Right lobe of liver (tissue), 6 donors: ENCODE measurements at regions not wholly inside any gene's neighbourhood (a gene's known extent, or its start where the extent isn't known, plus 50 kb on each side); places are given as distances from the start of the nearest gene placed in this dataset.

ENCODE experiments used
- ATAC-seq, 4 donors: fragments of 200-7000 bp; cut with Tn5 transposase; one replicate each; pipeline ENCODE4 v1.9.1; 2020; ENCODE audit warnings: mild to moderate bottlenecking in 4 of 4, moderate library complexity in 4 of 4
- DNase-seq, 3 donors: peaks; one replicate each; pipeline ENCODE4 v3.0.0-alpha.2; 2020
- H3K27ac ChIP-seq, 3 donors: fragments of 200-600 bp; one replicate each; pipeline ENCODE4 v1.8.0; 2022
- H3K27me3 ChIP-seq, 2 donors: fragments of 200-600 bp; one replicate each; pipeline ENCODE4 v1.8.0; 2022
- H3K36me3 ChIP-seq, 4 donors: fragments of 200-600 bp; sonication (generic) in 1 of 4; one replicate each; pipeline versions ENCODE4 v1.5.1 to v1.8.0; 2017 to 2022; ENCODE audit warnings: control low read depth in 1 of 4
- H3K4me1 ChIP-seq, 4 donors: fragments of 200-600 bp; sonication (generic) in 1 of 4; one replicate each; pipeline versions ENCODE4 v1.5.1 to v1.8.0; 2017 to 2022; ENCODE audit warnings: control low read depth in 1 of 4
- H3K4me3 ChIP-seq, 3 donors: fragments of 200-600 bp; one replicate each; pipeline ENCODE4 v1.8.0; 2022
- H3K9me3 ChIP-seq, 4 donors: fragments of 200-600 bp; sonication (generic) in 1 of 4; one replicate each; pipeline versions ENCODE4 v1.5.1 to v1.8.0; 2017 to 2022; ENCODE audit warnings: control low read depth in 1 of 4
- POLR2A ChIP-seq: fragments of 450-650 bp; IDR thresholded peaks from one replicate; pipeline ENCODE4 v1.6.1; 2017; ENCODE audit warnings: antibody characterized with exemption, mild to moderate bottlenecking
- WGBS: methylation state at CpG from one replicate; pipeline ENCODE4 v1.1.6; 2018; ENCODE audit warnings: low coverage, low lambda C conversion rate; ENCODE audit not compliant: insufficient coverage; ENCODE audit errors: missing lambda C conversion rate; 5-methylcytosine and 5-hydroxymethylcytosine counted together
- intact Hi-C, 2 donors: fragments of 100-400 bp; cut with DNase I; formaldehyde crosslinking; loops; one replicate each; pipeline versions ENCODE4 v1.11.2 to v1.14.1; 2022
- TF ChIP-seq, protein P1 (sequence below), 4 donors: fragments of 200-600 bp in 3 of 4; fragments of 450-650 bp in 1 of 4; IDR thresholded peaks; one replicate each; pipeline versions ENCODE4 v1.5.1 to v1.8.0; 2016 to 2022; ENCODE audit warnings: antibody characterized with exemption in 4 of 4, mild to moderate bottlenecking in 2 of 4
- donor health status: DM: no; HTN: yes; CAD: no.
- donor health status: DM: no; HTN: no; CAD: no.
- donor health status: DM: no; HTN: no; CAD: no.
- donor health status: DM: no; HTN: yes; CAD: no.
- donor health status: DM: no; HTN: yes; CAD: no.

- Histone ChIP-seq H3K27me3 (no peaks in the 10 kb centered on the region), H3K4me1 (no peaks in the 10 kb centered on the region), H3K36me3 (no peaks in the 10 kb centered on the region), H3K4me3 (no peak overlapping the region), H3K27ac (no peak overlapping the region), H3K9me3 (no peaks in the 10 kb centered on the region)
- WGBS: 52% methylated on average over 3 of the region's 4 CpGs
- no peak for ATAC-seq
- DNase-seq: no peak
- TF ChIP-seq, protein P1, sequence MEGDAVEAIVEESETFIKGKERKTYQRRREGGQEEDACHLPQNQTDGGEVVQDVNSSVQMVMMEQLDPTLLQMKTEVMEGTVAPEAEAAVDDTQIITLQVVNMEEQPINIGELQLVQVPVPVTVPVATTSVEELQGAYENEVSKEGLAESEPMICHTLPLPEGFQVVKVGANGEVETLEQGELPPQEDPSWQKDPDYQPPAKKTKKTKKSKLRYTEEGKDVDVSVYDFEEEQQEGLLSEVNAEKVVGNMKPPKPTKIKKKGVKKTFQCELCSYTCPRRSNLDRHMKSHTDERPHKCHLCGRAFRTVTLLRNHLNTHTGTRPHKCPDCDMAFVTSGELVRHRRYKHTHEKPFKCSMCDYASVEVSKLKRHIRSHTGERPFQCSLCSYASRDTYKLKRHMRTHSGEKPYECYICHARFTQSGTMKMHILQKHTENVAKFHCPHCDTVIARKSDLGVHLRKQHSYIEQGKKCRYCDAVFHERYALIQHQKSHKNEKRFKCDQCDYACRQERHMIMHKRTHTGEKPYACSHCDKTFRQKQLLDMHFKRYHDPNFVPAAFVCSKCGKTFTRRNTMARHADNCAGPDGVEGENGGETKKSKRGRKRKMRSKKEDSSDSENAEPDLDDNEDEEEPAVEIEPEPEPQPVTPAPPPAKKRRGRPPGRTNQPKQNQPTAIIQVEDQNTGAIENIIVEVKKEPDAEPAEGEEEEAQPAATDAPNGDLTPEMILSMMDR (IDR thresholded peaks at IDR 0.05): no peak
- TF ChIP-seq POLR2A: no peak
- intact Hi-C loops: no loop called here
Measured at GRCh38 chr16:64711026-64711425, 410.8 kb downstream of the CDH11 start.

DNA sequence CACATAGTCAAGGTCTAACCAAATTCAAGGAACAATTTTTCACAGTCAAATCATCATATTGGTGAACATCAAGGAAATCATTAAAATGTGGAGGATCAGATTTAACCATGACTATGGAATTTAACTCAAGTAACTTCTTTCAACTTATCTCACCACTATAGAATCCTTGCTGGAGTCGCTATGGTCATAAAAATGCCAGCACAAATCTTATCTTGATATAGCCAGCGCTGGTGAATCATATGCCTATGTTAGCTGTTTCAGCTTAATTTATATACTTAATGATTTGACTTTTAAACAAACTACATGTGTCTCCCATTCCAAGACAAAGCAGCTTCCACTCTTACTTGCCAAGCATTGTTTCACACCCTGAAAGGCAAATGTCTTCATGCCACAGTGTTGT is 416.4 kb downstream of the CDH11 start:
- Histone ChIP-seq H3K4me3 (no peak overlapping the region), H3K27ac (no peak overlapping the region), H3K9me3 (no peaks in the 10 kb centered on the region), H3K36me3 (no peaks in the 10 kb centered on the region), H3K27me3 (no peaks in the 10 kb centered on the region), H3K4me1 (no peaks in the 10 kb centered on the region)
- DNase-seq: no peak
- no peak for ATAC-seq
- intact Hi-C loops: no loop called here
- WGBS: 33% methylated on average over 2 of the region's 2 CpGs
- TF ChIP-seq POLR2A: no peak
- TF ChIP-seq, protein P1 (IDR thresholded peaks at IDR 0.05): no peak

DNA sequence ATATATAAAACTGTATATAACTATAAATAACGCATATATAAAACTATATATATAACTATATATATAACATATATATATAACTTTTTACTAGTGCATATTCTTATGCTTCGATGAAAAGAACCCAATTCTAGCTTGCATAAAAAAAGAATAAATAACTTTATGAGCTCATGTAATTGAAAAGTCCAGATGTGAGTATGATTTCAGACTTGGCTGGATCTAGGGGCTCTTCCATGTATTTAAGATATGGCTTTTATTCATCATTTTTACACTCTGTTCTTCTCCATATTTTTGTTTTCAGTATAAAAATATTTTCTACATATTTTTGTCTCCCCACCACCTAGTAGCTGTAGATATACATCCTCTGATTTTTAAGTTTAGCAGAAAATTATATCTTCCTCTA is 417.5 kb downstream of the CDH11 start:
- Histone ChIP-seq H3K4me3 (no peak overlapping the region), H3K27me3 (no peaks in the 10 kb centered on the region), H3K27ac (no peak overlapping the region), H3K36me3 (no peaks in the 10 kb centered on the region), H3K4me1 (no peaks in the 10 kb centered on the region), H3K9me3 (no peaks in the 10 kb centered on the region)
- DNase-seq: no peak
- no peak for ATAC-seq
- TF ChIP-seq, protein P1 (IDR thresholded peaks at IDR 0.05): no peak
- no peak for TF ChIP-seq POLR2A
- intact Hi-C loops: no loop called here
- whole genome bisulfite sequencing: 52% methylated on average over 2 of the region's 2 CpGs

- no peaks in the 10 kb centered on the region for H3K9me3 ChIP-seq
- WGBS: 10% methylated on average over 1 of the region's 1 CpG
- no peak for ATAC-seq
- H3K4me3 ChIP-seq: no peak overlapping the region
- no peaks in the 10 kb centered on the region for H3K36me3 ChIP-seq
- no peaks in the 10 kb centered on the region for H3K4me1 ChIP-seq
- DNase-seq: no peak
- H3K27ac ChIP-seq: no peak overlapping the region
- TF ChIP-seq POLR2A: no peak
- TF ChIP-seq, protein P1 (IDR thresholded peaks at IDR 0.05): no peak
- no peaks in the 10 kb centered on the region for H3K27me3 ChIP-seq
- intact Hi-C loops: no loop called here
Measured at GRCh38 chr16:64702415-64702814, 419.4 kb downstream of the CDH11 start.

GRCh38 chr16:64700628-64701027 is 421.2 kb downstream of the CDH11 start:
- H3K27me3 ChIP-seq: no peaks in the 10 kb centered on the region
- no peak overlapping the region for H3K27ac ChIP-seq
- H3K4me3 ChIP-seq: no peak overlapping the region
- WGBS: no CpG with 5 or more reads among the region's 3 CpGs
- TF ChIP-seq POLR2A: no peak
- TF ChIP-seq, protein P1 (IDR thresholded peaks at IDR 0.05): no peak
- intact Hi-C loops: no loop called here
- no peaks in the 10 kb centered on the region for H3K4me1 ChIP-seq
- no peaks in the 10 kb centered on the region for H3K36me3 ChIP-seq
- H3K9me3 ChIP-seq: no peaks in the 10 kb centered on the region
- ATAC-seq: peak in 1 of 4 donors; percentile 23
- DNase-seq: no peak
